ENCODE measurements at regions not wholly inside any gene's neighbourhood (a gene's known extent, or its start where the extent isn't known, plus 50 kb on each side); places are given as distances from the start of the nearest gene placed in this dataset.

DNA sequence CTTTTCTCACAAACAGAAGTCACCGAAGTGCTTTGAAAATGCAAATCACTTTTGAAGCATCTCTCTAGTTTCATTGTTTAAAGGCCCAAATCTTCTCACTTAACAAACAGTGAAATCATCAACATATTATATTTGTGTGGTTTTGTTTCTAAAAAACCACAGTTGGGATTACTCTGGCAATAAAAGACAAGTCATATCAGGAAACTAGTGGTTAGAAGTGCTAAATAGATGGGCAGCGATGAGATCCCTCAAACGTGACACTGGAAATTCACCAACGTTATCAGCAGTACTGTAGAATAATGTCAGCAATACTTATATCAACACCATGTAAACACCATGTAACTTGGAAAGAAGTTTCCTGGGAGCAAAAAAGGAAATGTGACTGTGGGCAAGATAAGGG, 893.5 kb downstream of the SUCLG1 start:
- H3K9me3 ChIP-seq (ENCODE audit: low read depth, low read length, poor library complexity, severe bottlenecking), result peaks cover 7% of the 10 kb centered on the region
- no TSS peak for BruUV-seq (replicated peaks)
- no peak for TF ChIP-seq EZH2 (IDR thresholded peaks at IDR 0.05; ENCODE audit: borderline replicate concordance, low read depth, low read length, poor library complexity, severe bottlenecking)
- TF ChIP-seq, protein P1, sequence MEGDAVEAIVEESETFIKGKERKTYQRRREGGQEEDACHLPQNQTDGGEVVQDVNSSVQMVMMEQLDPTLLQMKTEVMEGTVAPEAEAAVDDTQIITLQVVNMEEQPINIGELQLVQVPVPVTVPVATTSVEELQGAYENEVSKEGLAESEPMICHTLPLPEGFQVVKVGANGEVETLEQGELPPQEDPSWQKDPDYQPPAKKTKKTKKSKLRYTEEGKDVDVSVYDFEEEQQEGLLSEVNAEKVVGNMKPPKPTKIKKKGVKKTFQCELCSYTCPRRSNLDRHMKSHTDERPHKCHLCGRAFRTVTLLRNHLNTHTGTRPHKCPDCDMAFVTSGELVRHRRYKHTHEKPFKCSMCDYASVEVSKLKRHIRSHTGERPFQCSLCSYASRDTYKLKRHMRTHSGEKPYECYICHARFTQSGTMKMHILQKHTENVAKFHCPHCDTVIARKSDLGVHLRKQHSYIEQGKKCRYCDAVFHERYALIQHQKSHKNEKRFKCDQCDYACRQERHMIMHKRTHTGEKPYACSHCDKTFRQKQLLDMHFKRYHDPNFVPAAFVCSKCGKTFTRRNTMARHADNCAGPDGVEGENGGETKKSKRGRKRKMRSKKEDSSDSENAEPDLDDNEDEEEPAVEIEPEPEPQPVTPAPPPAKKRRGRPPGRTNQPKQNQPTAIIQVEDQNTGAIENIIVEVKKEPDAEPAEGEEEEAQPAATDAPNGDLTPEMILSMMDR (conservative IDR thresholded peaks at IDR 0.05; ENCODE audit: low read depth, low read length), result no peak
- POLR2A ChIA-PET (ENCODE audit: low non-redundant PET), result no interaction called here
- intact Hi-C loops (cut with micrococcal nuclease; ENCODE audit: unreplicated experiment), result no loop called here
- no peaks in the 10 kb centered on the region for H3K27me3 ChIP-seq (replicated peaks; ENCODE audit: insufficient read depth, low read depth, low read length, poor library complexity)
- H3K4me3 ChIP-seq (ENCODE audit: low read depth, low read length, poor library complexity, severe bottlenecking), result no peak overlapping the region
- CTCF ChIA-PET, result no interaction called here
- DNase-seq (ENCODE audit: low spot score), result no peak
- no peaks in the 10 kb centered on the region for H3K4me1 ChIP-seq (ENCODE audit: insufficient read depth, low read length, poor library complexity, severe bottlenecking)
- no peak overlapping the region for H3K27ac ChIP-seq (ENCODE audit: low read depth, low read length, poor library complexity, severe bottlenecking)
- H3K36me3 ChIP-seq (ENCODE audit: insufficient read depth, low read length, poor library complexity, severe bottlenecking), result no peaks in the 10 kb centered on the region

DNA sequence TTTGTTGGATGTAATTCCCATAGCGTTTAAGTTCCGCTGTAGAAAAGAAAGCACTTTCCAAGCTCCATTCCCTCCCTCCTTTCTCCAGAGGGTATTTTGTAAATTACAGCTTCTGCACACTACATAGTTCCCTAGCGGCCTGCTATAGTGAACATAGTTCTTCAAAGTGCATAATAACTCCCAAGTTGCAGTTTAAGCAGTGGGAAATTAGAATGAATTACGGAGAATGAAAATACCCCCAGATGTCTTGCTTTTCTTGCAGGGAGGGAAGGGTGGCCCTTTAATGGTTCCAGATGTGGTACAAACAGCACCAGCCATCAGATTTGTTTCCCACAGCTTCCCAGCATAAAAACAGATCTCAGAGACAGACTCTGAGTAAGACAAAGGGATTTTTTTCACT, 893.9 kb downstream of the SUCLG1 start:
- intact Hi-C loops (cut with micrococcal nuclease; ENCODE audit: unreplicated experiment), result no loop called here

DNA sequence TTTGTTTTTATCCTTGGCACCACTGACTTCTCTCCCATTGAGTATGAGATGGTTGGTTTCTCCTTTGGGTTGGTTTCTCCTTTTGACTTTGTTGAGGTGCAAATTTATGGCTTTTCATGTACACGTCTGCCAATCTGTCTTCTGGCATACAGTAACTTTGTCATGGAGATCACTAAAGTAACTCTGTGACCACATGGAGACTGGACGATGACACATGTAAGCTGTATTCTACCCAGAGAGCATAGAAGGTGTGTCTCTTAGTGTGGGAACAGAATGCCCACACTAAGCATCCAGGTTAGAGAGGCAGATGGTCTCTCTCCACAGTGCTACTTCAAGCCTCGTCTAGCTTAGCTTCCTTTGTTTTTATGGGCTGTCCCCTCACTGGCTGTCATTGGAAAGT, 897.5 kb downstream of the SUCLG1 start:
- Histone ChIP-seq H3K27ac (ENCODE audit: low read depth, low read length, poor library complexity, severe bottlenecking) (no peak overlapping the region), H3K36me3 (ENCODE audit: insufficient read depth, low read length, poor library complexity, severe bottlenecking) (no peaks in the 10 kb centered on the region), H3K9me3 (ENCODE audit: low read depth, low read length, poor library complexity, severe bottlenecking) (peaks cover 17% of the 10 kb centered on the region), H3K4me1 (ENCODE audit: insufficient read depth, low read length, poor library complexity, severe bottlenecking) (no peaks in the 10 kb centered on the region), H3K4me3 (ENCODE audit: low read depth, low read length, poor library complexity, severe bottlenecking) (no peak overlapping the region), H3K27me3 (replicated peaks; ENCODE audit: insufficient read depth, low read depth, low read length, poor library complexity) (no peaks in the 10 kb centered on the region)
- intact Hi-C loops (cut with micrococcal nuclease; ENCODE audit: unreplicated experiment), result no loop called here
- DNase-seq (ENCODE audit: low spot score), result no peak
- CTCF ChIA-PET, result no interaction called here
- BruUV-seq (replicated peaks), result no TSS peak
- POLR2A ChIA-PET (ENCODE audit: low non-redundant PET), result no interaction called here
- TF ChIP-seq, protein P1 (conservative IDR thresholded peaks at IDR 0.05; ENCODE audit: low read depth, low read length), result no peak
- TF ChIP-seq EZH2 (IDR thresholded peaks at IDR 0.05; ENCODE audit: borderline replicate concordance, low read depth, low read length, poor library complexity, severe bottlenecking), result no peak

More for the DNA sequence above, 893.9 kb downstream of the SUCLG1 start:
- TF ChIP-seq, protein P1 (conservative IDR thresholded peaks at IDR 0.05; ENCODE audit: low read depth, low read length), result no peak
- TF ChIP-seq EZH2 (IDR thresholded peaks at IDR 0.05; ENCODE audit: borderline replicate concordance, low read depth, low read length, poor library complexity, severe bottlenecking), result no peak
- H3K27ac ChIP-seq (ENCODE audit: low read depth, low read length, poor library complexity, severe bottlenecking), result no peak overlapping the region
- POLR2A ChIA-PET (ENCODE audit: low non-redundant PET), result no interaction called here
- BruUV-seq (replicated peaks), result no TSS peak
- no peak for DNase-seq (ENCODE audit: low spot score)
- H3K9me3 ChIP-seq (ENCODE audit: low read depth, low read length, poor library complexity, severe bottlenecking), result peaks cover 7% of the 10 kb centered on the region
- no peaks in the 10 kb centered on the region for H3K4me1 ChIP-seq (ENCODE audit: insufficient read depth, low read length, poor library complexity, severe bottlenecking)
- H3K27me3 ChIP-seq (replicated peaks; ENCODE audit: insufficient read depth, low read depth, low read length, poor library complexity), result no peaks in the 10 kb centered on the region
- no peaks in the 10 kb centered on the region for H3K36me3 ChIP-seq (ENCODE audit: insufficient read depth, low read length, poor library complexity, severe bottlenecking)
- no peak overlapping the region for H3K4me3 ChIP-seq (ENCODE audit: low read depth, low read length, poor library complexity, severe bottlenecking)
- CTCF ChIA-PET, result no interaction called here

Data from A673 (cell line).